ENCODE measurements at regions not wholly inside any gene's neighbourhood (a gene's known extent, or its start where the extent isn't known, plus 50 kb on each side); places are given as distances from the start of the nearest gene placed in this dataset.

DNA sequence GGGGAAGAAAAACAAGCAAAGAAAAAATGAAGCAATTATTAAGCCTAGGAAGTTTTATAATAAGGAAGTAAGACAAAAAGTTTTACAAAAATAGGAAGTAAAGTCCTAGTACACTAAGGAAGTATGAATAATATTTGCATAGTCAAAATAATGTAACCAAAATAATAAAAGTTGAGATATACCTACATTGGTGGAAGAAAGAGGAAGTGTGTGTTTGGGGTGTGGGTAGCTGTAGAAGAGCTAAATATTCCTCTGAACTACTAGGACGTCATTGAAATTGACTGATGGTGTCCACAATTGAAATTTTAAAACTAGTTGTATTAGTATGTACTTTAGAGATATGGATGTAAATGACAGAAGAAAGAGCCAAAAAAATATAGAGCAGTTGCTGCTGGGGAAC, 228.4 kb upstream of the OTX2 start:
- TF ChIP-seq, protein P1, sequence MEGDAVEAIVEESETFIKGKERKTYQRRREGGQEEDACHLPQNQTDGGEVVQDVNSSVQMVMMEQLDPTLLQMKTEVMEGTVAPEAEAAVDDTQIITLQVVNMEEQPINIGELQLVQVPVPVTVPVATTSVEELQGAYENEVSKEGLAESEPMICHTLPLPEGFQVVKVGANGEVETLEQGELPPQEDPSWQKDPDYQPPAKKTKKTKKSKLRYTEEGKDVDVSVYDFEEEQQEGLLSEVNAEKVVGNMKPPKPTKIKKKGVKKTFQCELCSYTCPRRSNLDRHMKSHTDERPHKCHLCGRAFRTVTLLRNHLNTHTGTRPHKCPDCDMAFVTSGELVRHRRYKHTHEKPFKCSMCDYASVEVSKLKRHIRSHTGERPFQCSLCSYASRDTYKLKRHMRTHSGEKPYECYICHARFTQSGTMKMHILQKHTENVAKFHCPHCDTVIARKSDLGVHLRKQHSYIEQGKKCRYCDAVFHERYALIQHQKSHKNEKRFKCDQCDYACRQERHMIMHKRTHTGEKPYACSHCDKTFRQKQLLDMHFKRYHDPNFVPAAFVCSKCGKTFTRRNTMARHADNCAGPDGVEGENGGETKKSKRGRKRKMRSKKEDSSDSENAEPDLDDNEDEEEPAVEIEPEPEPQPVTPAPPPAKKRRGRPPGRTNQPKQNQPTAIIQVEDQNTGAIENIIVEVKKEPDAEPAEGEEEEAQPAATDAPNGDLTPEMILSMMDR (IDR thresholded peaks at IDR 0.05; ENCODE audit: extremely low read depth, low read depth, low read length) = no peak
- H4K20me1 ChIP-seq (ENCODE audit: insufficient read depth, low read length) = no peaks in the 10 kb centered on the region
- H3K79me2 ChIP-seq (ENCODE audit: insufficient read depth, low read length) = no peaks in the 10 kb centered on the region
- no peak overlapping the region for H2AFZ ChIP-seq (ENCODE audit: low read length)
- no peak overlapping the region for H3K4me3 ChIP-seq (ENCODE audit: insufficient read depth, low read length)
- no peak overlapping the region for H3K4me2 ChIP-seq (ENCODE audit: insufficient read depth, low read length)
- H3K4me1 ChIP-seq (ENCODE audit: insufficient read depth, low read length) = no peaks in the 10 kb centered on the region
- DNase-seq (ENCODE audit: insufficient read length, low spot score, missing footprints) = no peak
- H3K27me3 ChIP-seq (ENCODE audit: insufficient read depth, low read length) = no peaks in the 10 kb centered on the region
- H3K9me3 ChIP-seq (ENCODE audit: low read depth, low read length) = no peaks in the 10 kb centered on the region
- H3K27ac ChIP-seq (ENCODE audit: low read depth, low read length) = no peak overlapping the region
- no peaks in the 10 kb centered on the region for H3K36me3 ChIP-seq (ENCODE audit: insufficient read depth, low read length)

DNA sequence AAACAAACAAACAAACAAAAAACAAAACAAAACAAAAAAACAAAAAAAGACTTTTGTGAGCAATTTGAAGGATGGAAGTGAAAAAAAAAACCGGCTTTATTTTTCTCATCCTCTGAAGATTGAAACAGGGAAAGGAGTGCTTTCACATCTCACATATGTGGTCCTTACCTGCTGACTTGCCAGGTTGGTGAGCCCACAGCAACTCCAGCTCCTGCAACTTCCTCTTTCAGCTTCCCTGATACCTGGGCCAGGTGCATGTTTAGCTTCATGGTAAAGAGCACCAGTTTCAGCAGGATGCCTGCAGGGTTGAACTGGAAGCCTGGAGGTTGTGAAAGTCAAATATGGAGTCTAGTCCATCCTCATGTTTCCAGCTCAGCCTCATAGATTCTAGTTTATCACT, 221.2 kb upstream of the OTX2 start:
- H3K27me3 ChIP-seq (ENCODE audit: insufficient read depth, low read length) = no peaks in the 10 kb centered on the region
- no peaks in the 10 kb centered on the region for H3K36me3 ChIP-seq (ENCODE audit: insufficient read depth, low read length)
- no peak overlapping the region for H2AFZ ChIP-seq (ENCODE audit: low read length)
- H3K79me2 ChIP-seq (ENCODE audit: insufficient read depth, low read length) = no peaks in the 10 kb centered on the region
- TF ChIP-seq, protein P1 (IDR thresholded peaks at IDR 0.05; ENCODE audit: extremely low read depth, low read depth, low read length) = no peak
- H3K9me3 ChIP-seq (ENCODE audit: low read depth, low read length) = no peaks in the 10 kb centered on the region
- peak; percentile 50 for DNase-seq (ENCODE audit: insufficient read length, low spot score, missing footprints)
- H3K4me3 ChIP-seq (ENCODE audit: insufficient read depth, low read length) = no peak overlapping the region
- no peaks in the 10 kb centered on the region for H3K4me1 ChIP-seq (ENCODE audit: insufficient read depth, low read length)
- H3K4me2 ChIP-seq (ENCODE audit: insufficient read depth, low read length) = no peak overlapping the region
- no peak overlapping the region for H3K27ac ChIP-seq (ENCODE audit: low read depth, low read length)
- H4K20me1 ChIP-seq (ENCODE audit: insufficient read depth, low read length) = no peaks in the 10 kb centered on the region

DNA sequence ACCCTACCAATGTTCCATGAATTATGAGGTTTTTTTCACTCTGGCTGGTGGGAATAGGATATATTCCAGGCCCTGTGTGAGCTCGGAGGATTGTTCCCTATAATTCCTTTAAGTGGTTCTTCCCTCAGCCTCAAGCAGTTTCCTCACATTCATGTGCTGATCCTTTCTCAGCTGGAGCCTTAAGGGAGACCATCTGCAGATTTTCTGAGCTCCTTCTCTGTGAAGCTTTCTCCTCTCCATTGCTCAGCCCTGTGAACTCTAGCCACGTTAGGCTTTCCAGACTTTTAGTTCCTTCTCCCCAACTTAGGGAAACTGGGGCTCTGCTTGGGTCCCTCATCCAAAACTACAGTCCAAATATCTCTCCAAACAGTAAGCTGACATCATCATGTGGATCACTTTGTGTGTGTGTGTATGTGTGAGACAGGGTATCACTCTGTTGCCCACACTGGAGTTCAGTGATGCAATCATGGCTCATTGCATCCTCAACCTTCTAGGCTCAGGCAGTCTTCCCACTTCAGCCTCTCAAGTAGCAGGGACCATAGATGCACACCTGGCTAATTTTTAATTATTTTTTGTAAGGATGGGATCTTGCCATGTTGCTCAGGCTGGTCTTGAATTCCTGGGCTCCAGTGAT, 219.5 kb upstream of the OTX2 start:
- Histone ChIP-seq H4K20me1 (ENCODE audit: insufficient read depth, low read length) (no peaks in the 10 kb centered on the region), H3K4me2 (ENCODE audit: insufficient read depth, low read length) (no peak overlapping the region), H3K79me2 (ENCODE audit: insufficient read depth, low read length) (no peaks in the 10 kb centered on the region), H3K27ac (ENCODE audit: low read depth, low read length) (no peak overlapping the region), H2AFZ (ENCODE audit: low read length) (no peak overlapping the region), H3K4me1 (ENCODE audit: insufficient read depth, low read length) (no peaks in the 10 kb centered on the region), H3K4me3 (ENCODE audit: insufficient read depth, low read length) (no peak overlapping the region), H3K27me3 (ENCODE audit: insufficient read depth, low read length) (no peaks in the 10 kb centered on the region), H3K9me3 (ENCODE audit: low read depth, low read length) (no peaks in the 10 kb centered on the region), H3K36me3 (ENCODE audit: insufficient read depth, low read length) (no peaks in the 10 kb centered on the region)
- TF ChIP-seq, protein P1 (IDR thresholded peaks at IDR 0.05; ENCODE audit: extremely low read depth, low read depth, low read length) = no peak
- no peak for DNase-seq (ENCODE audit: insufficient read length, low spot score, missing footprints)

DNA sequence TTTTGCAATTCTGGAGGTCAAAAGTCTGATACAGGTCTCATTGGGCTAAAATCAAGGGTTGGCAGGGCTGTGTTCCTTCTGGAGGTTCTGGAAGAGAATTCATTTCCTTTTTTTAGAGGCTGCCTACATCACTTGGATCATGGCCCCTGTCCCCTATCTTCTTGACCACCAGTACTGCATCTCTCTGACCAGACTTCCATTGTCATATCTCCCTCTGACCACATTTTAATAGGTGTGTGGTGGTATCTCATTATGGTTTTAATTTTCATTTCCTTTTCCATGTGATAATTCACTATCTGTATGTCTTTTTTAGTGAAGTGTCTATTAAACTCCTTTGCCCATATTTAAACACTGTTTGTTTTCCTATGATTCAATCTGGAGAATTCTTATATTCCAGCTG, 215.2 kb upstream of the OTX2 start:
- TF ChIP-seq, protein P1 (IDR thresholded peaks at IDR 0.05; ENCODE audit: extremely low read depth, low read depth, low read length) = no peak
- H3K9me3 ChIP-seq (ENCODE audit: low read depth, low read length) = no peaks in the 10 kb centered on the region
- H3K27me3 ChIP-seq (ENCODE audit: insufficient read depth, low read length) = no peaks in the 10 kb centered on the region
- H3K27ac ChIP-seq (ENCODE audit: low read depth, low read length) = no peak overlapping the region
- H2AFZ ChIP-seq (ENCODE audit: low read length) = no peak overlapping the region
- no peaks in the 10 kb centered on the region for H3K79me2 ChIP-seq (ENCODE audit: insufficient read depth, low read length)
- no peaks in the 10 kb centered on the region for H3K36me3 ChIP-seq (ENCODE audit: insufficient read depth, low read length)
- no peak overlapping the region for H3K4me3 ChIP-seq (ENCODE audit: insufficient read depth, low read length)
- DNase-seq (ENCODE audit: insufficient read length, low spot score, missing footprints) = no peak
- H3K4me2 ChIP-seq (ENCODE audit: insufficient read depth, low read length) = no peak overlapping the region
- no peaks in the 10 kb centered on the region for H3K4me1 ChIP-seq (ENCODE audit: insufficient read depth, low read length)
- H4K20me1 ChIP-seq (ENCODE audit: insufficient read depth, low read length) = no peaks in the 10 kb centered on the region

Data from osteoblast (primary cell).